Tibial artery (tissue), 4 donors: ENCODE measurements at regions not wholly inside any gene's neighbourhood (a gene's known extent, or its start where the extent isn't known, plus 50 kb on each side); places are given as distances from the start of the nearest gene placed in this dataset.

Source experiments
- DNase-seq, 2 donors: peaks; one replicate each; pipeline ENCODE4 v3.0.0-alpha.2; 2019
- H3K27ac ChIP-seq, 2 donors: fragments of 200-600 bp; sonication (generic) in 1 of 2; 1 replicate in 1 of 2; 2 replicates in 1 of 2; pipeline ENCODE4 v1.5.1; 2018 to 2019; ENCODE audit warnings: mild to moderate bottlenecking in 1 of 2
- H3K27me3 ChIP-seq, 2 donors: fragments of 200-600 bp; sonication (generic) in 1 of 2; one replicate each; pipeline versions ENCODE4 v1.5.1 to v1.6.0; 2016 to 2019
- H3K36me3 ChIP-seq, 3 donors: fragments of 200-600 bp; sonication (generic) in 2 of 3; one replicate each; pipeline ENCODE4 v1.5.1; 2016 to 2019; ENCODE audit warnings: mild to moderate bottlenecking in 2 of 3
- H3K4me1 ChIP-seq, 4 donors: fragments of 200-600 bp; sonication (generic) in 2 of 4; 1 replicate in 3 of 4; 2 replicates in 1 of 4; pipeline ENCODE4 v1.5.1; 2016 to 2019
- H3K4me3 ChIP-seq, 2 donors: fragments of 200-600 bp; sonication (generic) in 1 of 2; 1 replicate in 1 of 2; 2 replicates in 1 of 2; pipeline ENCODE4 v1.5.1; 2018 to 2019; ENCODE audit warnings: mild to moderate bottlenecking in 2 of 2
- H3K9me3 ChIP-seq, 3 donors: fragments of 200-600 bp; sonication (generic) in 1 of 3; one replicate each; pipeline ENCODE4 v1.5.1; 2016 to 2019
- CTCF ChIP-seq, 2 experiments: fragments of 200-600 bp in 1 of 2; fragments of 450-650 bp in 1 of 2; IDR thresholded peaks; one replicate each; pipeline ENCODE4 v1.5.1; 2017 to 2019; ENCODE audit warnings: antibody characterized with exemption in 2 of 2, mild to moderate bottlenecking in 1 of 2, moderate library complexity in 1 of 2
- intact Hi-C: fragments of 100-400 bp; cut with DNase I; formaldehyde crosslinking; loops from one replicate; pipeline ENCODE4 v1.15.0; 2023; ENCODE audit warnings: low total_unique reads

GRCh38 chr6:5930143-5930770 is 76.5 kb downstream of the NRN1 start:
- TF ChIP-seq CTCF (IDR thresholded peaks at IDR 0.05), result no peak
- intact Hi-C loops, result no loop called here
- Histone ChIP-seq H3K9me3 (peaks cover 0 to 15% (median 0%) of the 10 kb centered on the region in 3 donors), H3K4me1 (no peaks in the 10 kb centered on the region), H3K4me3 (no peak overlapping the region), H3K36me3 (no peaks in the 10 kb centered on the region), H3K27me3 (peaks cover 0 to 5% of the 10 kb centered on the region in 2 donors), H3K27ac (no peak overlapping the region)
- no peak for DNase-seq

GRCh38 chr6:5923840-5924239 is 82.9 kb downstream of the NRN1 start:
- intact Hi-C loops, result no loop called here
- no peak overlapping the region for H3K4me3 ChIP-seq

DNA sequence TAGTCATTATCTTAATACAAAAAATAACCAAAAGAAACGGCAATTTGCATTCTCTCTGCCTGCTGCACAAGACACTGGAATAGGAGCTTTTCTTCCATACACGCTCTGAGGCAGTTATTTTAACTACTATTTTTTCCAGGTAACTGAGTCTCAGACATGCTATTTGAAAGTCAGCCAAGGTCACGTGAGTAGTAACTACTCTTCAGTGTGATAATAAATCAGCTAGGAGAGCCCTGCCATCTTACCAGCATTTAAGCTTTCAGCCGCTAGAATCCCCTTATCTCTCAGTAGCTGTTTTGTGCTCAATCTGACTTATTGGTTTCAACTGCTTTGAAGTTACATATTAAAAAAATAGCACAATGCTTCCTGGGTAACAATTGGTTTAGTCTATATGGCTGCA is 84.5 kb downstream of the NRN1 start:
- intact Hi-C loops, result no loop called here
- Histone ChIP-seq H3K4me1 (no peaks in the 10 kb centered on the region), H3K4me3 (no peak overlapping the region), H3K36me3 (no peaks in the 10 kb centered on the region), H3K27me3 (no peaks in the 10 kb centered on the region), H3K27ac (no peak overlapping the region), H3K9me3 (peaks cover 0 to 11% (median 0%) of the 10 kb centered on the region in 3 donors)
- DNase-seq, result no peak
- no peak for TF ChIP-seq CTCF (IDR thresholded peaks at IDR 0.05)

More at GRCh38 chr6:5923840-5924239, 82.9 kb downstream of the NRN1 start:
- no peak for DNase-seq
- Histone ChIP-seq H3K9me3 (peaks cover 0 to 11% (median 0%) of the 10 kb centered on the region in 3 donors), H3K27me3 (no peaks in the 10 kb centered on the region), H3K36me3 (no peaks in the 10 kb centered on the region), H3K27ac (no peak overlapping the region), H3K4me1 (no peaks in the 10 kb centered on the region)
- no peak for TF ChIP-seq CTCF (IDR thresholded peaks at IDR 0.05)

DNA sequence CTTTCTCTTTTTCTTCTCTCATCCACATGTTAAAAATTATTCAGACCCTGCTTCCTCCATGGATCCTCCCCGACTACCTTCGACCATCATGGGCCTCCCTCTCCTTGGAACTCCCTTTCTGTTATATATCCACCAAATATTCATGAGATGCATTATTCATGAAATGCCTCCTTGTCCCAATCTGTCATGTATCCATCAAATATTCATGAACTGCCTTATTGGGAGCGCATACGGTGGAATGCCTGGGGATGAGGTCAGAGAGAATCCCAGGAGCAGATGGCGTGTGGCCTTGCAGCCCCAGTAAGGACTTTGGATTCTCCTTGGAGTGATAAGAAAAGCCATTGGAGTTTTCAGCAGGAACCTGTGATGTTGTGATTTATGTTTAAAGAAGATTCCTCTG is 97.0 kb downstream of the NRN1 start:
- no peak overlapping the region for H3K27ac ChIP-seq
- H3K4me1 ChIP-seq, result peaks cover 0 to 16% (median 11%) of the 10 kb centered on the region in 4 donors
- no peaks in the 10 kb centered on the region for H3K9me3 ChIP-seq
- no peak for DNase-seq
- H3K4me3 ChIP-seq, result no peak overlapping the region
- intact Hi-C loops, result no loop called here
- H3K27me3 ChIP-seq, result no peaks in the 10 kb centered on the region
- no peaks in the 10 kb centered on the region for H3K36me3 ChIP-seq
- TF ChIP-seq CTCF (IDR thresholded peaks at IDR 0.05), result no peak

DNA sequence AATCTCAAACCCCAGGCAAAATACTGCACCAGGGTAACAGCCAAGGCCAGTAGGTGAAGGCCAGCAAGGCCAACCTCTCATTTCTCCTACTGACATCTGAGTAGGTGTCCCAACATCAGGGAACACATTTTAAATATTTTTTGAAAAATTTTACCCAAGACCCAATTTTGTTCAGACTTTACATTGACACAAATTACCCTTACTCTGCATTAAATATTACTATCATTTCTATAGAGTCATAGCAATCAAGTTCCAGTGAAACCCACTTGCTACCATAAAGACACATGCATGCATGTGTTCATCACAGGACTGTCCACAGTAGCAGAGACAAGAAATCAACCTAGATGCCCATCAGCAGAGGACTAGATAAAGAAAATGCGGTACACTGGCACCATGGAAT is 99.9 kb downstream of the NRN1 start:
- intact Hi-C loops, result no loop called here
- TF ChIP-seq CTCF (IDR thresholded peaks at IDR 0.05), result no peak
- H3K27me3 ChIP-seq, result no peaks in the 10 kb centered on the region
- H3K36me3 ChIP-seq, result no peaks in the 10 kb centered on the region
- H3K9me3 ChIP-seq, result no peaks in the 10 kb centered on the region
- H3K4me1 ChIP-seq, result peaks cover 0 to 19% (median 13%) of the 10 kb centered on the region in 4 donors
- H3K27ac ChIP-seq, result no peak overlapping the region
- no peak overlapping the region for H3K4me3 ChIP-seq
- DNase-seq, result no peak

DNA sequence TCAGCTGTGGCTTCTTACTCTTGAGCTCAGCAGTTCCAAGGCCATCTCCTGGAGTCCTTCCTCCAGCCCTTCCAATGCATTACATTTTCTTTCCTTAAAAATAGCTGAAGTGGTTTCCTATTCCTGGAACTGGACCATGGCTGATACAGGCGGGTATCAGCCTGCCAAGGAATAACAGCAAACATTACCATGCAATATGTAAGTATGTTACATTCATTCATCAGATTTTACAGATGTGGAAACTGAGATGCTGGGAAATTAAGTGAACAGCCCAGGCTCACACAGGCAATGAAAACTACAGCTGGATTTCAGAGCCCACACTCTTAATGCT is 100.4 kb downstream of the NRN1 start:
- H3K36me3 ChIP-seq, result no peaks in the 10 kb centered on the region
- no peak overlapping the region for H3K4me3 ChIP-seq
- peaks cover 0 to 19% (median 13%) of the 10 kb centered on the region in 4 donors for H3K4me1 ChIP-seq
- TF ChIP-seq CTCF (IDR thresholded peaks at IDR 0.05), result no peak
- no peaks in the 10 kb centered on the region for H3K27me3 ChIP-seq
- intact Hi-C loops, result no loop called here
- peak overlapping the region; percentile 61 to 74 for H3K27ac ChIP-seq
- no peak for DNase-seq
- H3K9me3 ChIP-seq, result no peaks in the 10 kb centered on the region
